ENCODE measurements at regions not wholly inside any gene's neighbourhood (a gene's known extent, or its start where the extent isn't known, plus 50 kb on each side); places are given as distances from the start of the nearest gene placed in this dataset.

- Histone ChIP-seq H2BK20ac (ENCODE audit: low read depth, low read length, poor library complexity, severe bottlenecking) (no peak overlapping the region), H3T11ph (ENCODE audit: low read length) (no peak overlapping the region)
- no peak for TF ChIP-seq CTCF (conservative IDR thresholded peaks at IDR 0.05)
These were observed 877.8 kb upstream of the ATXN7L3B start for GRCh38 chr12:73659802-73660201.

More at GRCh38 chr12:73659802-73660201, 877.8 kb upstream of the ATXN7L3B start:
- Histone ChIP-seq H4K8ac (replicated peaks; ENCODE audit: insufficient read length, low read depth, low read length) (no peak overlapping the region), H2BK12ac (ENCODE audit: insufficient read length, low read depth, low read length) (no peak overlapping the region), H3K4me2 (ENCODE audit: insufficient read depth, insufficient read length, low read length) (no peak overlapping the region), H3K4ac (ENCODE audit: low read depth, low read length) (no peak overlapping the region), H3K14ac (ENCODE audit: insufficient read depth, low read length) (no peak overlapping the region), H2BK15ac (ENCODE audit: low read depth, low read length) (no peak overlapping the region), H4K91ac (ENCODE audit: insufficient read length, low read depth, low read length) (no peak overlapping the region), H3K18ac (ENCODE audit: insufficient read length, low read depth, low read length) (no peak overlapping the region), H2BK120ac (ENCODE audit: low read depth, low read length, poor library complexity, severe bottlenecking) (no peak overlapping the region), H2AK5ac (ENCODE audit: insufficient read length, low read length) (no peak overlapping the region), H3K79me2 (ENCODE audit: insufficient read depth, low read length) (no peaks in the 10 kb centered on the region), H3K23ac (ENCODE audit: insufficient read length, low read depth, low read length) (no peak overlapping the region), H4K5ac (ENCODE audit: insufficient read length, low read depth, low read length) (no peak overlapping the region), H3K23me2 (ENCODE audit: insufficient read length, low read depth, low read length, poor library complexity, severe bottlenecking) (no peaks in the 10 kb centered on the region), H2BK5ac (ENCODE audit: insufficient read length, low read length) (no peak overlapping the region), H3K79me1 (ENCODE audit: insufficient read depth, low read depth, low read length, poor library complexity, severe bottlenecking) (no peaks in the 10 kb centered on the region), H3K56ac (ENCODE audit: insufficient read length, low read depth, low read length) (no peak overlapping the region), H4K20me1 (ENCODE audit: control insufficient read depth, insufficient read depth, insufficient read length) (no peaks in the 10 kb centered on the region), H3K4me1 (ENCODE audit: insufficient read depth, low read length) (no peaks in the 10 kb centered on the region), H3K27me3 (ENCODE audit: insufficient read depth, low read length) (no peaks in the 10 kb centered on the region), H3K27ac (ENCODE audit: insufficient read length, low read depth, low read length) (no peak overlapping the region), H3K9me3 (ENCODE audit: control insufficient read depth, low read depth, low read length) (no peaks in the 10 kb centered on the region), H2AFZ (ENCODE audit: low read length) (no peak overlapping the region), H3K9ac (ENCODE audit: extremely low read depth, insufficient read length, low read length) (no peak overlapping the region)
- Mint-ChIP-seq H3K27ac (no peak overlapping the region), H3K36me3 (ENCODE audit: insufficient read depth in 1 of 3, low read depth in 3 of 3) (no peaks in the 10 kb centered on the region), H3K4me1 (no peaks in the 10 kb centered on the region), H3K9me3 (peaks cover 0 to under 1% of the 10 kb centered on the region in 2 experiments; a peak in 3 of 5 replicates), H3K27me3 (ENCODE audit: low read depth) (no peaks in the 10 kb centered on the region), H3K4me3 (no peak overlapping the region)
- DNase-seq: no peak
- no CpG with 5 or more reads among the region's 1 CpG for WGBS (ENCODE audit: extremely low coverage, insufficient read length, low lambda C conversion rate)

All from H9 (cell line).